NAMALWA (cell line): ENCODE measurements at regions not wholly inside any gene's neighbourhood (a gene's known extent, or its start where the extent isn't known, plus 50 kb on each side); places are given as distances from the start of the nearest gene placed in this dataset.
"Not testable (repeated sequence)": the region's sequence is repeated elsewhere in the genome, so short reads cannot be mapped to it uniquely, and the experiment has no call there.

ENCODE experiments used
- DNase-seq: peaks from one replicate; pipeline ENCODE4 v3.0.0-alpha.2; 2015; ENCODE audit warnings: low spot score

- peak; percentile 49 for DNase-seq
Measured at GRCh38 chr1:102174259-102174863, 177.6 kb upstream of the OLFM3 start.

- no peak for DNase-seq
Measured at GRCh38 chr1:102172200-102172599, 175.5 kb upstream of the OLFM3 start.

- no peak for DNase-seq
Measured at GRCh38 chr1:102163799-102164198, 167.1 kb upstream of the OLFM3 start.

- no peak for DNase-seq
Measured at GRCh38 chr1:102151242-102151641, 154.5 kb upstream of the OLFM3 start.

- no peak for DNase-seq
Measured at GRCh38 chr1:102120910-102121309, 124.2 kb upstream of the OLFM3 start.

GRCh38 chr1:102118150-102118549 lies 121.4 kb upstream of the OLFM3 start:
- no peak for DNase-seq

- no peak for DNase-seq
Measured at GRCh38 chr1:102110586-102110985, 113.9 kb upstream of the OLFM3 start.

GRCh38 chr1:102109493-102109892 lies 112.8 kb upstream of the OLFM3 start:
- not testable (repeated sequence) for DNase-seq

- DNase-seq, result no peak
Measured at GRCh38 chr1:102107441-102107840, 110.7 kb upstream of the OLFM3 start.

- no peak for DNase-seq
Measured at GRCh38 chr1:102105931-102106550, 109.3 kb upstream of the OLFM3 start.

GRCh38 chr1:102103646-102104045 lies 106.9 kb upstream of the OLFM3 start:
- no peak for DNase-seq

- no peak for DNase-seq
Measured at GRCh38 chr1:102102276-102102780, 105.6 kb upstream of the OLFM3 start.

GRCh38 chr1:102100666-102101065 lies 103.9 kb upstream of the OLFM3 start:
- DNase-seq, result no peak

- DNase-seq, result no peak
Measured at GRCh38 chr1:102099916-102100315, 103.2 kb upstream of the OLFM3 start.

GRCh38 chr1:102098536-102098935 lies 101.8 kb upstream of the OLFM3 start:
- DNase-seq, result no peak

GRCh38 chr1:102098081-102098480 lies 101.4 kb upstream of the OLFM3 start:
- no peak for DNase-seq

GRCh38 chr1:102097451-102097850 lies 100.7 kb upstream of the OLFM3 start:
- no peak for DNase-seq

GRCh38 chr1:102096162-102096561 lies 99.4 kb upstream of the OLFM3 start:
- DNase-seq, result no peak

- no peak for DNase-seq
Measured at GRCh38 chr1:102089791-102090190, 93.1 kb upstream of the OLFM3 start.

GRCh38 chr1:102085896-102086295 lies 89.2 kb upstream of the OLFM3 start:
- DNase-seq, result no peak

- no peak for DNase-seq
Measured at GRCh38 chr1:102084771-102085535, 88.2 kb upstream of the OLFM3 start.

GRCh38 chr1:102083192-102083591 lies 86.5 kb upstream of the OLFM3 start:
- no peak for DNase-seq

- DNase-seq, result no peak
Measured at GRCh38 chr1:102074874-102075273, 78.1 kb upstream of the OLFM3 start.
